H1 (cell line): ENCODE measurements at regions not wholly inside any gene's neighbourhood (a gene's known extent, or its start where the extent isn't known, plus 50 kb on each side); places are given as distances from the start of the nearest gene placed in this dataset.

Experiments
- CTCF ChIA-PET: fragments of 300-600 bp; sonication (Branson Sonifier 250); formaldehyde crosslinking; loops from one replicate; lab custom pipeline; 2021; ENCODE audit not compliant: partially characterized antibody; lab: Charles Lee
- POLR2A ChIA-PET: fragments of 300-600 bp; sonication (Branson Sonifier 250); formaldehyde crosslinking; loops from one replicate; lab custom pipeline; 2021; ENCODE audit warnings: inconsistent platforms; ENCODE audit not compliant: partially characterized antibody; lab: Charles Lee
- DNase-seq, 2 experiments: peaks; one replicate each; pipeline versions ENCODE4 v3.0.0 to v3.0.0-alpha.2; 2010 to 2022; ENCODE audit warnings: low spot score in 2 of 2, low read depth in 1 of 2, mixed read lengths in 1 of 2
- FAIRE-seq: peaks from 2 replicates; lab custom pipeline; 2011; peaks lifted over from hg19 to GRCh38; lab: Jason Lieb, UNC
- H2AFZ ChIP-seq: 2 replicates; pipeline ENCODE4 v1.8.1; 2012; ENCODE audit warnings: low read length, inconsistent platforms
- H2AK5ac ChIP-seq: 2 replicates; pipeline ENCODE4 v1.6.1; 2013; ENCODE audit warnings: low read depth, low read length
- H2BK120ac ChIP-seq: replicated peaks from 2 replicates; pipeline ENCODE3; 2013; ENCODE audit warnings: low read depth, low read length, inconsistent platforms
- H2BK12ac ChIP-seq: 2 replicates; pipeline ENCODE4 v1.6.1; 2013; ENCODE audit warnings: low read depth, low read length
- H2BK15ac ChIP-seq: 2 replicates; pipeline ENCODE4 v1.6.1; 2013; ENCODE audit warnings: low read length
- H2BK20ac ChIP-seq: 2 replicates; pipeline ENCODE4 v1.6.1; 2013; ENCODE audit warnings: low read length
- H2BK5ac ChIP-seq: 2 replicates; pipeline ENCODE4 v1.6.1; 2013; ENCODE audit warnings: low read depth, low read length
- H3K14ac ChIP-seq: 2 replicates; pipeline ENCODE4 v1.6.1; 2013; ENCODE audit warnings: inconsistent platforms; ENCODE audit not compliant: insufficient read length
- H3K18ac ChIP-seq: 2 replicates; pipeline ENCODE4 v1.6.1; 2013; ENCODE audit warnings: low read length; ENCODE audit errors: extremely low read depth
- H3K23ac ChIP-seq: 2 replicates; pipeline ENCODE4 v1.6.1; 2013; ENCODE audit warnings: inconsistent platforms; ENCODE audit not compliant: insufficient read length
- H3K23me2 ChIP-seq: 2 replicates; pipeline ENCODE4 v1.6.1; 2013; ENCODE audit warnings: low read depth, low read length
- H3K27ac ChIP-seq: 2 replicates; pipeline ENCODE4 v1.6.1; 2011; ENCODE audit warnings: low read depth, low read length, inconsistent platforms
- H3K27me3 ChIP-seq, 4 experiments: replicated peaks in 1 of 4; 1 replicate in 1 of 4; 2 replicates in 3 of 4; pipeline versions ENCODE4 v1.6.1 to v1.8.1; 2011 to 2013; ENCODE audit warnings: low read length in 3 of 4, mild to moderate bottlenecking in 3 of 4, inconsistent platforms in 2 of 4, mixed read lengths in 2 of 4, moderate library complexity in 1 of 4; ENCODE audit not compliant: control insufficient read depth in 3 of 4, insufficient read depth in 3 of 4; ENCODE audit errors: extremely low read depth in 1 of 4
- H3K36me3 ChIP-seq, 4 experiments: 2 replicates each; pipeline versions ENCODE4 v1.6.1 to v1.8.1; 2011 to 2013; ENCODE audit warnings: mild to moderate bottlenecking in 4 of 4, low read length in 3 of 4, moderate library complexity in 2 of 4, control low read depth in 1 of 4, inconsistent platforms in 1 of 4; ENCODE audit not compliant: insufficient read depth in 4 of 4, control insufficient read depth in 2 of 4
- H3K4ac ChIP-seq: replicated peaks from 2 replicates; pipeline ENCODE3; 2013; ENCODE audit warnings: low read length, low read depth, mixed read lengths, inconsistent platforms; ENCODE audit not compliant: insufficient read length
- H3K4me1 ChIP-seq, 4 experiments: replicated peaks in 1 of 4; 1 replicate in 1 of 4; 2 replicates in 3 of 4; pipeline versions ENCODE4 v1.6.1 to v1.8.1; 2011 to 2013; ENCODE audit warnings: low read length in 3 of 4, inconsistent platforms in 2 of 4, mixed read lengths in 1 of 4; ENCODE audit not compliant: insufficient read depth in 4 of 4, control insufficient read depth in 3 of 4
- H3K4me2 ChIP-seq, 2 experiments: 2 replicates each; pipeline versions ENCODE4 v1.6.1 to v1.8.1; 2011 to 2013; ENCODE audit warnings: low read depth in 2 of 2, low read length in 2 of 2, control low read depth in 1 of 2, inconsistent platforms in 1 of 2, mild to moderate bottlenecking in 1 of 2; ENCODE audit not compliant: insufficient read depth in 1 of 2
- H3K4me3 ChIP-seq, 4 experiments: fragments of 200-600, 300-600 bp in 1 of 4; sonication (generic), shearing (Covaris generic), sonication (Bioruptor Twin) in 1 of 4; 2 replicates each; pipeline versions ENCODE4 v1.5.1 to v1.8.1; 2011 to 2016; ENCODE audit warnings: low read length in 4 of 4, low read depth in 3 of 4, control low read depth in 2 of 4, inconsistent platforms in 2 of 4, mild to moderate bottlenecking in 2 of 4, mixed read lengths in 1 of 4, moderate library complexity in 1 of 4; ENCODE audit not compliant: insufficient read depth in 2 of 4; ENCODE audit errors: extremely low read depth in 1 of 4
- H3K56ac ChIP-seq: replicated peaks from 2 replicates; pipeline ENCODE3; 2013; ENCODE audit warnings: low read depth, mild to moderate bottlenecking, mixed read lengths, low read length, inconsistent platforms; ENCODE audit not compliant: insufficient read length
- H3K79me1 ChIP-seq: 2 replicates; pipeline ENCODE4 v1.6.1; 2013; ENCODE audit warnings: low read depth, low read length, control low read depth
- H3K79me2 ChIP-seq, 2 experiments: 2 replicates each; pipeline versions ENCODE4 v1.6.1 to v1.8.1; 2012 to 2013; ENCODE audit warnings: low read length in 2 of 2, mild to moderate bottlenecking in 2 of 2, inconsistent platforms in 1 of 2; ENCODE audit not compliant: insufficient read depth in 2 of 2, control insufficient read depth in 1 of 2
- H3K9ac ChIP-seq, 4 experiments: replicated peaks in 1 of 4; 1 replicate in 1 of 4; 2 replicates in 3 of 4; pipeline versions ENCODE4 v1.6.1 to v1.8.1; 2011 to 2013; ENCODE audit warnings: low read depth in 3 of 4, low read length in 3 of 4, control low read depth in 2 of 4, mild to moderate bottlenecking in 2 of 4, moderate library complexity in 2 of 4, inconsistent platforms in 1 of 4; ENCODE audit errors: extremely low read depth in 1 of 4
- H3K9me3 ChIP-seq, 2 experiments: 2 replicates each; pipeline versions ENCODE4 v1.6.1 to v1.8.1; 2012 to 2013; ENCODE audit warnings: mild to moderate bottlenecking in 2 of 2, moderate library complexity in 2 of 2, control low read depth in 1 of 2, inconsistent platforms in 1 of 2, low read depth in 1 of 2, low read length in 1 of 2, mixed read lengths in 1 of 2; ENCODE audit not compliant: insufficient read depth in 2 of 2
- H4K20me1 ChIP-seq, 2 experiments: replicated peaks in 1 of 2; 2 replicates each; pipeline versions ENCODE3 to v1.8.1; 2011 to 2013; ENCODE audit warnings: inconsistent platforms in 2 of 2, low read length in 2 of 2, mild to moderate bottlenecking in 1 of 2; ENCODE audit not compliant: insufficient read depth in 2 of 2, control insufficient read depth in 1 of 2
- H4K5ac ChIP-seq: 2 replicates; pipeline ENCODE4 v1.6.1; 2013; ENCODE audit warnings: low read length, low read depth, mixed read lengths, inconsistent platforms; ENCODE audit not compliant: insufficient read length
- H4K8ac ChIP-seq: 2 replicates; pipeline ENCODE4 v1.8.0; 2013; ENCODE audit warnings: mild to moderate bottlenecking, moderate library complexity, low read length, inconsistent platforms; ENCODE audit not compliant: insufficient read depth; ENCODE audit errors: extremely low read depth
- H4K91ac ChIP-seq: replicated peaks from 2 replicates; pipeline ENCODE3; 2013; ENCODE audit warnings: low read length, mixed read lengths, inconsistent platforms; ENCODE audit not compliant: insufficient read length
- CBX8 ChIP-seq: fragments of 300-800, 300-1000 bp; sonication (generic); IDR thresholded peaks from 2 replicates; pipeline ENCODE4 v1.7.1; 2016; ENCODE audit warnings: low read depth, low read length, borderline replicate concordance
- MAFK ChIP-seq: IDR thresholded peaks from 2 replicates; pipeline ENCODE4 v1.6.1; 2012; ENCODE audit warnings: low read depth, mild to moderate bottlenecking, improper control_type of control experiment, low read length
- POU5F1 ChIP-seq: IDR thresholded peaks from 2 replicates; pipeline ENCODE4 v1.6.1; 2011; ENCODE audit warnings: low read depth, mild to moderate bottlenecking, low read length, moderate library complexity
- WGBS, 2 experiments: shearing (Covaris generic) in 1 of 2; methylation state at CpG; one replicate each; pipeline versions ENCODE4 v1.1.6 to v1.1.7; 2013 to 2015; ENCODE audit warnings: low lambda C conversion rate in 2 of 2, mixed read lengths in 2 of 2, inconsistent platforms in 1 of 2, low coverage in 1 of 2, missing lambda C conversion rate in 1 of 2; ENCODE audit not compliant: insufficient replicate concordance in 2 of 2, insufficient coverage in 1 of 2, insufficient read length in 1 of 2; ENCODE audit errors: extremely low coverage in 1 of 2, missing lambda C conversion rate in 1 of 2; 5-methylcytosine and 5-hydroxymethylcytosine counted together

DNA sequence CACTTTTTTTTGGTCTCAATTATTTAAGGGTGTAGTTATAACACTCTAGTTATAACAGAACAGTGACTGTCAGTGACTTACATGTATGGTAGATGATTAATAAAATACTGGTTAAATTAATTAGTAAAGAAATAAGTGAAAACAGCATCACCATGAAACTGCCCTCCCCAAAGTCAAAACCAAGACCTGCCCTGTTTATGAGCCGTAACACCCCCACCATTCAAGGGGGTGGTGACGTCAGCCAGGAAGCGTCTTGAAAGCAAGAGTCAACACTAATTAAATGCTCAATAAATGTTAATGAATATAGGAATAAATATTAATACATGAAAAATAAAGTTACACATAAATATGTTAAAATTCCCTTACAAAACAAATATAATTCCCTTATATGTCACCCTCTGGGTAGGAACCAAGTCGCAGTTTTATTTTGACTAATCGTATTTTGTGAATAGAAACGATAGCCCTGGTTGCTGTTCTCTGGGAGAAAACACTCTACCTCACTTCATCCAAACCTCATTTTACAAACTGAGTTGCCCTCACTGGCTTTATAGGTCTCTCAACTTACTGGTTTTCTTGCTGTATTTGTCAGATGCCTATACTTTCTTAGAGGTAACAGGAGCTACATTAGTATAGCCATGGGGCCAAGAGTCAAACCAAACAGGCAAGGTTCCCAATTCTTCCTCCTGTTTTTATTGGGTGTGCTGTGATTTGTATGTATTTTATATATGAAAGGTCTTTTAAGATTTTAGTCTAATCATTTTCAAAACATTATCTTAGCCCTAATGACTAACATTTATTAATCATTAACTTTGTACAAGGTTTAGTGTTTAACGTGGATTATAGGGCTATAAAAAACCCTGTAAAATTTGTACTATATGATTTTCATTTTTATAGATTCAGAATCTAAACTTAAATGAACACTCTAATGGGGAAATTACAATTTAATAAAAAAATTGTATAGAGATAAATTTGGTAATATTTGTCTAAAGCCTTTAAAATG lies 227.9 kb upstream of the IRAK1BP1 start:
- FAIRE-seq, result no peak
- Histone ChIP-seq H2BK12ac (no peak overlapping the region), H3K9me3 (no peaks in the 10 kb centered on the region; a peak in 1 of 4 replicates), H2AK5ac (no peak overlapping the region), H3K9ac (no peak overlapping the region), H3K18ac (no peak overlapping the region), H2BK5ac (no peak overlapping the region), H3K36me3 (no peaks in the 10 kb centered on the region), H3K56ac (no peak overlapping the region), H3K79me1 (no peaks in the 10 kb centered on the region), H3K23ac (no peak overlapping the region), H2BK120ac (no peak overlapping the region), H3K4me3 (no peak overlapping the region), H2BK15ac (no peak overlapping the region), H3K4me1 (no peaks in the 10 kb centered on the region), H3K4me2 (no peak overlapping the region), H3K27me3 (peaks cover 0 to 1% (median 0%) of the 10 kb centered on the region in 4 experiments; a peak in 1 of 7 replicates), H4K5ac (no peak overlapping the region), H2BK20ac (no peak overlapping the region), H3K27ac (no peak overlapping the region), H3K23me2 (no peaks in the 10 kb centered on the region), H3K79me2 (no peaks in the 10 kb centered on the region), H4K8ac (no peak overlapping the region), H3K14ac (no peak overlapping the region), H4K91ac (no peak overlapping the region), H3K4ac (no peak overlapping the region), H2AFZ (no peak overlapping the region), H4K20me1 (no peaks in the 10 kb centered on the region)
- no peak for DNase-seq
- 93% methylated on average over 7 of the region's 7 CpGs; no CpG with 5 or more reads in 1 of the 2 experiments for WGBS, 2 experiments
- no peak for TF ChIP-seq POU5F1
- no peak for TF ChIP-seq MAFK
- TF ChIP-seq CBX8, result no peak
- ChIA-PET POLR2A (no interaction called here), CTCF (no interaction called here)
